GM12872 (cell line): ENCODE measurements at regions not wholly inside any gene's neighbourhood (a gene's known extent, or its start where the extent isn't known, plus 50 kb on each side); places are given as distances from the start of the nearest gene placed in this dataset.

Experiments used
- TF ChIP-seq, protein P1 (sequence below): IDR thresholded peaks from 3 replicates; pipeline ENCODE4 v1.5.1; 2011; ENCODE audit warnings: low read depth, mild to moderate bottlenecking, low read length, moderate library complexity; ENCODE audit not compliant: insufficient read depth

DNA sequence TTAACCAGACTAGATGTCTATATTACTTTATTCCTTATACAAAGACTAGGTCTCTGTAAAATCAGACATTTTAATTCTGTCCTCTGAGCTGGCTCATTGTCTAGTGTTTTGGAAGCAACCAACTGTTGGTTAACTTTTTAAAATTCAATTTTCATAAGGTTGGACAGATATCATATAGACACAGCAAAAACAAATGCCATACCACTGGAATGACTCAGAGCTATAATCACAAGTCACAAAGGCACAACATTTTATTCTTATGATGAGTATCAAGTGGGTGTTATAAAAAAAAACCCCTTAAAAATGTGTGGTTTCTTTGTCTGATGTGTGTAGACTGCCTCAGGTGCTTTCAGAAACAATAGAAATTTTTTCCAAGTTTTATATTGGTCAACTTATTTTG, 296.2 kb upstream of the MARCKS start:
- TF ChIP-seq, protein P1, sequence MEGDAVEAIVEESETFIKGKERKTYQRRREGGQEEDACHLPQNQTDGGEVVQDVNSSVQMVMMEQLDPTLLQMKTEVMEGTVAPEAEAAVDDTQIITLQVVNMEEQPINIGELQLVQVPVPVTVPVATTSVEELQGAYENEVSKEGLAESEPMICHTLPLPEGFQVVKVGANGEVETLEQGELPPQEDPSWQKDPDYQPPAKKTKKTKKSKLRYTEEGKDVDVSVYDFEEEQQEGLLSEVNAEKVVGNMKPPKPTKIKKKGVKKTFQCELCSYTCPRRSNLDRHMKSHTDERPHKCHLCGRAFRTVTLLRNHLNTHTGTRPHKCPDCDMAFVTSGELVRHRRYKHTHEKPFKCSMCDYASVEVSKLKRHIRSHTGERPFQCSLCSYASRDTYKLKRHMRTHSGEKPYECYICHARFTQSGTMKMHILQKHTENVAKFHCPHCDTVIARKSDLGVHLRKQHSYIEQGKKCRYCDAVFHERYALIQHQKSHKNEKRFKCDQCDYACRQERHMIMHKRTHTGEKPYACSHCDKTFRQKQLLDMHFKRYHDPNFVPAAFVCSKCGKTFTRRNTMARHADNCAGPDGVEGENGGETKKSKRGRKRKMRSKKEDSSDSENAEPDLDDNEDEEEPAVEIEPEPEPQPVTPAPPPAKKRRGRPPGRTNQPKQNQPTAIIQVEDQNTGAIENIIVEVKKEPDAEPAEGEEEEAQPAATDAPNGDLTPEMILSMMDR, result no peak

DNA sequence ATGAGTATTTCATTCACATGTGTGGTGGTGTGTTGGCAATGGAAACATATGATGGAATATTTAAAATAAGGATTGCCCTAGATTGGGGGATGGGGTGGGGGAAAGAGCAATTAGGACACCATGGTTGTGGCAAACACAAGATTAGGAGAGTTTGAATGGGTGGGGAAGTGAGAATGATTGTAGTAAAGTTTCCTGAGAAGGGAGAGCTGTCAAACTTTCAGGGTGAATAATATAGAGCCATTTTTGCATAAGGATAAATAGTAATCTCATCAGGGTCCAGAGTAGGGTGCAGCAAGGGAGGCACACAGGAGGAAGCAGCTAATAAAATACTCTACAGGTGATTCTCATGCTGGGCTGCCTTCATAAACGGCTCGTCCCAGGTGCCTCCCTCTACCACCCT, 294.9 kb upstream of the MARCKS start:
- TF ChIP-seq, protein P1, result no peak

DNA sequence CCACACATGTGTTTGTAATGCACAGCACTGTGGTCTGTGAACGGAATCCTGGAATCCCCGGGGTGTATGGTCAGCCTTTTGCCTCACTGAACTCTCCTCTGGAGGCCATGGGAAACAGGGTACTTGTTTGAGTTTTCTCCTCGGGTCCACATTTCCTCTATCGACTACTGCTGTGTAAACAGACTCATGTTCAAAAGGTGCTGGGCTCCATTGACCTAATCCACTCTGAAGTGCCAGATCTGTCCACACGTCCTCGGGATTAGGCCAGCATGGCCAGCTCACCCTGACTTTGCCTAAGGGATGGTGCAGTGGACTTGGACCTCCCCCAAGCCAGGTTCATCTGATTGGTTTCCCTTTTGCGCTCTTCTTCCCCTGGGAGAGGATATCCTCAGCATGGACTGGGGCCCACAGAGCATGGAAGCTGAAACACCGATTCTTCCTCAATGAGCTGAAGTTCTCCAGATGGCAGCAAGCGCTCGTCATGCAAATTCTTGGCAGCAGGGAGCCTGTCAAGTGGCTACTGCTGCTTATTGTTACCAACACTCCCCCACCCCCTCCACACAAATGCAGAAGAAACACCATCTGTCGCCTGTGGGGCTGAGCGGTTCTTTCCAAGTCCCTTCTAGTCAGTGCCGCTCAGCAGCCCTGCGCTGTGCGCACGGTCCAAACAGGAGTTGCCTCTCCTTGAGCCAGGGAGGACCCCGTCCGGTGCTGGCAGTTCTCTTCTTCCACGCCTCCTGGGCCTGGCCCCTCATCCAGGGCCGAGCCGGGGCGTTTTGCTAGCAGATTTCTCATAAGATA, 292.6 kb upstream of the MARCKS start:
- TF ChIP-seq, protein P1, result no peak

DNA sequence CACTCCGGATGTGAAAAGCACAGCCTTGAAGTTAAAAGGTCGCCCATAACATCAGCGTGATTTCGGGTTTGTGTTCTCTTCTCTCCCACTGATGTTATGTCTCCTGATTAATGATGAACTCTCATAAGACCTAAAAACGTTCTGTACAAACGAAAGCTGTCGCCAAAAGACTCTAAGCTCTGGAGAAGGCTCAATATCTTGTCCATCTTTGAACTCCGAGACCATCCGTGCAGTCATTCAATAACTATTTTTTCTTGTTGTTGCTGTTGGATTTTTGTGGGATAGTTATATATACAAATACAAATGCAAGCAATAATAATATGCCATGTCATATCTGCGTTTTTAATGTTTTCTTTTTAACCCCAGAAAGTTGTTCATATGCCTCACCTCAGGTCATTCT, 291.8 kb upstream of the MARCKS start:
- TF ChIP-seq, protein P1, result no peak

DNA sequence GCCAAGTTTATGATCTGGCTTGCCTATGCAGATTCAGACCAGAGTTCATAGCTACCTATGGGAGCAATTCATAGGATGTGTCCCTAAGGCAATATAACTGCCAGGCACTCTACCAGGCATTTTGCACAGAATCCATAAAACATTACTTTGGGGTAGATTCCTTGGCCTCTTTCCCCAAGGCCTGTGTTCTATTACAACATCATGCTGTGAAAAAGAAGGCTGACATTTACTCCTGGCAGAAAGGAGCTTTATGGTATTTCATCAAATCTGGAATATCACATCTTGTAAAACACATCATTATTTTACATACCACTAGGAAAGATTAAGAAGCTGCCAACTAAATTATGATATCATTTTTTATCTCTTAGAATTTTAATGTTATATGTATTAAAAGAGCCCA, 287.0 kb upstream of the MARCKS start:
- TF ChIP-seq, protein P1, result no peak

DNA sequence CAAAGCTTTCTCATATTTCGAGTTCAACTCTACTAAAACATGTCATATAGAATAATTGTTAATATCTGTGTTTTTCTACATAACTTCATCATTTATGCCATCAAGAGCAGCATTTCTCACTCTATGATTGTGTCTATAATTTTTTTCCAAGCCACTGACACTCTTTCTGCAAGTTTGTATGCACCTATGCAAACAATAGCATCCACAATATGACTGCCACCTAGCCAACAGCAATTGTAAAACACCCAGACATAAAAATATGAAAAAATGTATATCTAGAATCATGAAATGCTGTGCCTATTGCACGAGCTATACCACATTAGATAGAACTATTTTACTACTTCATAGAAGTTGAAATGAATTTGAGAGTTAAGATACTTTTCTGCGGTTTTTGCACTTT, 286.5 kb upstream of the MARCKS start:
- TF ChIP-seq, protein P1, result no peak

DNA sequence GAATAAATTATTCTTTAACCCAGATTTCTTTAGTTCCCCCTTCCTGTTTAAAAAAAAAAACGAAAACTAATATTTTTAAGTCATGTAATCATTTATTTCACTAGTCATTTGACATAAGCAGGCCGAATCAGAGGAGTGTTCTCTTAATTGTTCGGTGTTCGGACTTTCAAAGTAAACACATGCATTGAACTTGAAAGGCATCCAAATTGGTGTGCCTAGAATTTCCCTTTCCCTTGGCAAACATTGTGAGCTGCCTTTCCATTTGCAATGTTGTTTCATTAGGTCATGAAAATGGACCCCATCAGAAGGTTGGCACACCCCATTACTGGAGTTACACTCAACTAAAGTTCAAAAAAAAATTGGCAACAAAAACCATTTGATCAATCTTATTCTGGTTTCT, 283.0 kb upstream of the MARCKS start:
- TF ChIP-seq, protein P1, result no peak
